CD14-positive monocyte (primary cell): ENCODE measurements at regions not wholly inside any gene's neighbourhood (a gene's known extent, or its start where the extent isn't known, plus 50 kb on each side); places are given as distances from the start of the nearest gene placed in this dataset.
"Not testable (repeated sequence)": the region's sequence is repeated elsewhere in the genome, so short reads cannot be mapped to it uniquely, and the experiment has no call there.

Source experiments
- DNase-seq, 3 donors: peaks; one replicate each; pipeline ENCODE4 v3.0.0-alpha.2; 2011 to 2022
- H2AFZ ChIP-seq: 2 replicates; pipeline ENCODE4 v1.6.0; 2012; ENCODE audit warnings: mild to moderate bottlenecking, low read depth, low read length, inconsistent platforms; ENCODE audit not compliant: insufficient read depth, poor library complexity, severe bottlenecking
- H3K27ac ChIP-seq, 2 donors: 1 replicate in 1 of 2; 2 replicates in 1 of 2; pipeline ENCODE4 v1.5.1; 2012 to 2013; ENCODE audit warnings: low read length in 2 of 2, control low read depth in 1 of 2, inconsistent platforms in 1 of 2, low read depth in 1 of 2, mild to moderate bottlenecking in 1 of 2
- H3K27me3 ChIP-seq, 2 donors: one replicate each; pipeline versions ENCODE4 v1.6.0 to v1.6.1; 2011 to 2013; ENCODE audit warnings: low read length in 2 of 2; ENCODE audit not compliant: control insufficient read depth in 2 of 2, insufficient read depth in 2 of 2
- H3K36me3 ChIP-seq, 2 donors: replicated peaks in 1 of 2; 1 replicate in 1 of 2; 2 replicates in 1 of 2; pipeline versions ENCODE4 v1.5.1 to v1.6.1; 2012 to 2013; ENCODE audit warnings: low read length in 2 of 2, control low read depth in 1 of 2, inconsistent platforms in 1 of 2, mild to moderate bottlenecking in 1 of 2; ENCODE audit not compliant: insufficient read depth in 2 of 2, control insufficient read depth in 1 of 2
- H3K4me1 ChIP-seq, 2 donors: 1 replicate in 1 of 2; 2 replicates in 1 of 2; pipeline versions ENCODE4 v1.5.1 to v1.6.1; 2012 to 2013; ENCODE audit warnings: low read length in 2 of 2, control low read depth in 1 of 2, inconsistent platforms in 1 of 2, mild to moderate bottlenecking in 1 of 2, moderate library complexity in 1 of 2; ENCODE audit not compliant: insufficient read depth in 2 of 2, control insufficient read depth in 1 of 2
- H3K4me2 ChIP-seq: replicated peaks from 2 replicates; pipeline ENCODE3; 2012; ENCODE audit warnings: low read length, moderate library complexity, mild to moderate bottlenecking; ENCODE audit not compliant: poor library complexity, severe bottlenecking; ENCODE audit errors: extremely low read depth
- H3K4me3 ChIP-seq, 3 experiments: fragments of 200-600 bp in 1 of 3; sonication (generic) in 1 of 3; replicated peaks in 1 of 3; 1 replicate in 2 of 3; 2 replicates in 1 of 3; pipeline ENCODE4 v1.5.1; 2011 to 2013; ENCODE audit warnings: low read length in 3 of 3, mild to moderate bottlenecking in 3 of 3, control low read depth in 2 of 3, low read depth in 2 of 3, inconsistent platforms in 1 of 3, moderate library complexity in 1 of 3
- H3K79me2 ChIP-seq: 2 replicates; pipeline ENCODE4 v1.6.0; 2012; ENCODE audit warnings: mild to moderate bottlenecking, control low read depth, inconsistent platforms, low read length, moderate library complexity; ENCODE audit not compliant: insufficient read depth
- H3K9ac ChIP-seq: 2 replicates; pipeline ENCODE4 v1.6.0; 2017; ENCODE audit warnings: low read length, mild to moderate bottlenecking; ENCODE audit not compliant: insufficient read depth, poor library complexity, severe bottlenecking
- H3K9me3 ChIP-seq, 2 donors: replicated peaks in 1 of 2; 1 replicate in 1 of 2; 2 replicates in 1 of 2; pipeline versions ENCODE4 v1.5.1 to v1.6.1; 2012 to 2013; ENCODE audit warnings: low read length in 2 of 2, control low read depth in 1 of 2; ENCODE audit not compliant: control insufficient read depth in 1 of 2, insufficient read depth in 1 of 2
- H4K20me1 ChIP-seq: 2 replicates; pipeline ENCODE4 v1.6.0; 2012; ENCODE audit warnings: mild to moderate bottlenecking, low read length, control low read depth, moderate library complexity; ENCODE audit not compliant: insufficient read depth
- H3K27ac Mint-ChIP-seq, 7 donors: one replicate each; pipeline ENCODE4 v1.8.0; 2020; ENCODE audit warnings: mild to moderate bottlenecking in 7 of 7, mixed read lengths in 7 of 7, moderate library complexity in 6 of 7, inconsistent platforms in 2 of 7
- H3K27me3 Mint-ChIP-seq, 3 donors: one replicate each; pipeline ENCODE4 v1.8.0; 2021 to 2022; ENCODE audit warnings: low read depth in 3 of 3, mild to moderate bottlenecking in 3 of 3, mixed read lengths in 3 of 3, moderate library complexity in 3 of 3, inconsistent platforms in 1 of 3
- H3K36me3 Mint-ChIP-seq, 2 donors: one replicate each; pipeline ENCODE4 v1.8.0; 2020; ENCODE audit warnings: mixed read lengths in 2 of 2, inconsistent platforms in 1 of 2, mild to moderate bottlenecking in 1 of 2
- H3K4me1 Mint-ChIP-seq: one replicate; pipeline ENCODE4 v1.8.0; 2020; ENCODE audit warnings: mild to moderate bottlenecking, mixed read lengths
- H3K4me3 Mint-ChIP-seq, 2 donors: one replicate each; pipeline ENCODE4 v1.8.0; 2020; ENCODE audit warnings: mild to moderate bottlenecking in 2 of 2, mixed read lengths in 2 of 2, moderate library complexity in 1 of 2
- H3K9me3 Mint-ChIP-seq, 7 donors: one replicate each; pipeline ENCODE4 v1.8.0; 2020 to 2022; ENCODE audit warnings: mixed read lengths in 7 of 7, mild to moderate bottlenecking in 6 of 7, moderate library complexity in 6 of 7, inconsistent platforms in 2 of 7
- WGBS: methylation state at CpG from one replicate; pipeline ENCODE4 v1.1.5; 2013; ENCODE audit warnings: missing lambda C conversion rate; ENCODE audit not compliant: insufficient coverage; 5-methylcytosine and 5-hydroxymethylcytosine counted together
- intact Hi-C, 2 donors: fragments of 100-400 bp; cut with micrococcal nuclease; formaldehyde crosslinking; loops; one replicate each; pipeline versions ENCODE4 v1.15.0 to v1.15.1; 2023
- TF ChIP-seq, protein P1 (sequence below): fragments of 200-600 bp; IDR thresholded peaks from one replicate; pipeline ENCODE4 v1.8.0; 2022; ENCODE audit warnings: antibody characterized with exemption, mild to moderate bottlenecking

DNA sequence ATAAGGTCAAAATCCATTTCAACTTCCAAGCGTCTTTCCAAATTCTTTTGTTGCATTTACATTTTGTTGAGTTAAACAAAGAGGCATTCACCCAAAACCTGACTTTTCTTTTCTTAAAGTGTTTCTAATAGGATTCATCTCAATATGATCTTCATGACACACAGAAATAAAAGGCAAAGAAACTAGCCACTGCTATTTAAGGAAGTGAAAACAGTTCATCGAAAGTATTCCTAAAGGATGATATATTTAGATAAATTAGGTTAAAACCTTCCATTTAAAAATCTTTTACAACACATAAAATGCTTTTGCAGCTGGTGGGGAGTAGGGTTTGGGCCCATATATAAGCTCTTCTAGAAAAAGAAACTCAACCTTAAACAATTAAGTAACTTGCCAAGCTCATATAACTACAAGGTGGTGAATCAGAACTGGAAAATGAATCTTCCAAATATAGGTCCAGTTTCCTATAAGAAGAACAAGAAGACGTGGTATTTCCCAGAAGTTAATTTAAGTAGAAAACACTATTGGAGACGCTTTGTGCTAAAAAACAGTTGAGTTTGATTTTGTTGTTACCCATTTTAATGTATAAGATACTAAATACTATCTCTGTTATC is 336.0 kb upstream of the HNRNPA3 start:
- H3K27ac Mint-ChIP-seq, result no peak overlapping the region
- peaks cover 0 to 6% (median 3%) of the 10 kb centered on the region in 7 donors for H3K9me3 Mint-ChIP-seq
- Histone ChIP-seq H4K20me1 (no peaks in the 10 kb centered on the region), H3K9me3 (peaks cover 0 to 4% of the 10 kb centered on the region in 2 donors), H3K4me2 (no peak overlapping the region), H3K9ac (no peak overlapping the region), H2AFZ (no peak overlapping the region), H3K27me3 (no peaks in the 10 kb centered on the region), H3K27ac (no peak overlapping the region), H3K79me2 (no peaks in the 10 kb centered on the region), H3K4me3 (no peak overlapping the region), H3K36me3 (no peaks in the 10 kb centered on the region), H3K4me1 (no peaks in the 10 kb centered on the region)
- no peaks in the 10 kb centered on the region for H3K36me3 Mint-ChIP-seq
- intact Hi-C loops, result no loop called here
- H3K4me3 Mint-ChIP-seq, result no peak overlapping the region
- no peaks in the 10 kb centered on the region for H3K4me1 Mint-ChIP-seq
- H3K27me3 Mint-ChIP-seq, result no peaks in the 10 kb centered on the region
- WGBS, result no CpG with 5 or more reads among the region's 4 CpGs
- no peak for DNase-seq
- TF ChIP-seq, protein P1, sequence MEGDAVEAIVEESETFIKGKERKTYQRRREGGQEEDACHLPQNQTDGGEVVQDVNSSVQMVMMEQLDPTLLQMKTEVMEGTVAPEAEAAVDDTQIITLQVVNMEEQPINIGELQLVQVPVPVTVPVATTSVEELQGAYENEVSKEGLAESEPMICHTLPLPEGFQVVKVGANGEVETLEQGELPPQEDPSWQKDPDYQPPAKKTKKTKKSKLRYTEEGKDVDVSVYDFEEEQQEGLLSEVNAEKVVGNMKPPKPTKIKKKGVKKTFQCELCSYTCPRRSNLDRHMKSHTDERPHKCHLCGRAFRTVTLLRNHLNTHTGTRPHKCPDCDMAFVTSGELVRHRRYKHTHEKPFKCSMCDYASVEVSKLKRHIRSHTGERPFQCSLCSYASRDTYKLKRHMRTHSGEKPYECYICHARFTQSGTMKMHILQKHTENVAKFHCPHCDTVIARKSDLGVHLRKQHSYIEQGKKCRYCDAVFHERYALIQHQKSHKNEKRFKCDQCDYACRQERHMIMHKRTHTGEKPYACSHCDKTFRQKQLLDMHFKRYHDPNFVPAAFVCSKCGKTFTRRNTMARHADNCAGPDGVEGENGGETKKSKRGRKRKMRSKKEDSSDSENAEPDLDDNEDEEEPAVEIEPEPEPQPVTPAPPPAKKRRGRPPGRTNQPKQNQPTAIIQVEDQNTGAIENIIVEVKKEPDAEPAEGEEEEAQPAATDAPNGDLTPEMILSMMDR, result no peak

DNA sequence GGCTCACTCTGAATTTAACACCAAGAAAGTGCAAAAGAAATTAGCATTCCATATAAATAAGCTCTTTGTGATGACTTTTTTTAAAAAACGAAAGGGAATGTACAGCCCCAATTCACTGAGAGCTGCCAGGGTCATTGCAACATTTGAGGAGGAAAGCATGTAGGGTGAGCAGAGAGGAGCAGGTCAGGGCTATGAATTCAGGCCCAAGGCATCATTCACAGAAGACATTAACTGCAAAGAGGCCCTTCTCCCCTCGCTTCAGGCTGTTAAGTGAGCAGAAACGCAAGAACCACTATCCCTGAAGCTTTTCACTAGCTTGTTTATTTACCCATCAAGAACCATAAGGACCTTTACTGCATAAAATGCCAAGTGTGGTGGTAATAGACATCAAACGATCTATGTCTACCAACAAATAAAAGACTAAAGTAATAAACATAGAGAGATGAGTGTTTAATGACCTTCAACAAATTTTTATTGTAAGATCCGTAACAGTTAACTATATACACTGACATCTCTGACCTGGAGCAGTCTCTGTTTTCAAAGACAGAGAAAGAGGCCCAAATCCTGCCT is 333.1 kb upstream of the HNRNPA3 start:
- Histone ChIP-seq H4K20me1 (no peaks in the 10 kb centered on the region), H3K27ac (no peak overlapping the region), H3K4me2 (no peak overlapping the region), H3K4me1 (no peaks in the 10 kb centered on the region), H3K9ac (no peak overlapping the region), H3K36me3 (no peaks in the 10 kb centered on the region), H2AFZ (no peak overlapping the region), H3K79me2 (no peaks in the 10 kb centered on the region), H3K4me3 (no peak overlapping the region), H3K27me3 (no peaks in the 10 kb centered on the region), H3K9me3 (no peaks in the 10 kb centered on the region)
- Mint-ChIP-seq H3K36me3 (no peaks in the 10 kb centered on the region), H3K27me3 (no peaks in the 10 kb centered on the region), H3K4me3 (no peak overlapping the region), H3K9me3 (peaks cover 0 to 7% (median 3%) of the 10 kb centered on the region in 7 donors), H3K4me1 (no peaks in the 10 kb centered on the region), H3K27ac (no peak overlapping the region)
- WGBS, result 100% methylated on average over 2 of the region's 5 CpGs
- intact Hi-C loops, result no loop called here
- no peak for DNase-seq
- TF ChIP-seq, protein P1, result no peak

DNA sequence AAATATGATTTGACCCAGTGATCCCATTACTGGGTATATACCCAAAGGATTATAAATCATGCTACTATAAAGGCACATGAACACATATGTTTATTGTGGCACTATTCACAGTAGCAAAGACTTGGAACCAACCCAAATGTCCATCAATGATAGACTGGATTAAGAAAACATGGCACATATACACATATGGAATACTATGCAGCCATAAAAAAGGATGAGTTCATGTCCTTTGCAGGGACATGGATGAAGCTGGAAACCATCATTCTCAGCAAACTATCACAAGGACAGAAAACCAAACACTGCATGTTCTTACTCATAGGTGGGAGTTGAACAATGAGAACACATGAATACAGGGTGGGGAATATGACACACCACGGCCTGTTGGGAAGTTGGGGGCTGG is 330.5 kb upstream of the HNRNPA3 start:
- H3K9ac ChIP-seq, H4K20me1 ChIP-seq, H2AFZ ChIP-seq, H3K36me3 ChIP-seq, H3K79me2 ChIP-seq, H3K27me3 Mint-ChIP-seq, H3K27ac Mint-ChIP-seq, H3K4me1 Mint-ChIP-seq, H3K9me3 ChIP-seq, H3K4me1 ChIP-seq, intact Hi-C loops, H3K4me3 Mint-ChIP-seq, H3K4me2 ChIP-seq, DNase-seq, H3K36me3 Mint-ChIP-seq, H3K27me3 ChIP-seq, H3K4me3 ChIP-seq, H3K27ac ChIP-seq, H3K9me3 Mint-ChIP-seq: not testable (repeated sequence)
- 83% methylated on average over 1 of the region's 1 CpG for WGBS
